Bronchial epithelial cell (primary cell): ENCODE measurements at regions not wholly inside any gene's neighbourhood (a gene's known extent, or its start where the extent isn't known, plus 50 kb on each side); places are given as distances from the start of the nearest gene placed in this dataset.
A peak's percentile ranks its signal among the peaks of the same experiment; 100 is the strongest.

ENCODE experiments used
- DNase-seq: peaks from one replicate; pipeline ENCODE4 v3.0.0-alpha.2; 2010; ENCODE audit warnings: low read depth
- FAIRE-seq: peaks from 2 replicates; lab custom pipeline; 2011; peaks lifted over from hg19 to GRCh38; lab: Jason Lieb, UNC
- H3K27me3 ChIP-seq: 2 replicates; pipeline ENCODE4 v1.5.1; 2011; ENCODE audit warnings: low read length; ENCODE audit not compliant: control insufficient read depth, insufficient read depth
- H3K36me3 ChIP-seq: 2 replicates; pipeline ENCODE4 v1.5.1; 2011; ENCODE audit warnings: low read length; ENCODE audit not compliant: control insufficient read depth, insufficient read depth
- H3K4me3 ChIP-seq: 2 replicates; pipeline ENCODE4 v1.5.1; 2011; ENCODE audit warnings: mild to moderate bottlenecking, low read depth, low read length, control low read depth
- TF ChIP-seq, protein P1 (sequence below): IDR thresholded peaks from 2 replicates; pipeline ENCODE4 v1.5.1; 2011; ENCODE audit warnings: mild to moderate bottlenecking, moderate library complexity, low read length, control low read depth, inconsistent platforms; ENCODE audit not compliant: insufficient read depth, severe bottlenecking

DNA sequence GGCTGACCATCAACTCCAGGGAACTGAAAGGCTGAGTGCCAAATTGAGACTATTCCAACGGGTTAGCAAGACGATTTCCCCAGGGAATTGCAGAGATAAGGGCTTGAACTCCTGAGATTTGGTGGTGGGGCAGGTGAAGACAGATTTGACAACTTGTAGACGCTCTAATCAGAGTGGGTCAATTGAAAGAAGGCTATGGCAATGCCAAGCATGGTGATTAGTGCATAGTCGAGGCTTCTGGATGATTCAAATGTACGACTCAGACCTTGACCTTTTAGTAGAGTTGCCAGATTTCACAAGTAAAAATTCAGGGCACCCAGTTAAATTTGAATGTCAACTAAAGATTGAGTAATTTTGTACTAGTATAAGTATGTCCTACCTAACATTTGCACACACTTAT, 302.1 kb upstream of the SPAG17 start:
- FAIRE-seq: peak; percentile 36
- TF ChIP-seq, protein P1, sequence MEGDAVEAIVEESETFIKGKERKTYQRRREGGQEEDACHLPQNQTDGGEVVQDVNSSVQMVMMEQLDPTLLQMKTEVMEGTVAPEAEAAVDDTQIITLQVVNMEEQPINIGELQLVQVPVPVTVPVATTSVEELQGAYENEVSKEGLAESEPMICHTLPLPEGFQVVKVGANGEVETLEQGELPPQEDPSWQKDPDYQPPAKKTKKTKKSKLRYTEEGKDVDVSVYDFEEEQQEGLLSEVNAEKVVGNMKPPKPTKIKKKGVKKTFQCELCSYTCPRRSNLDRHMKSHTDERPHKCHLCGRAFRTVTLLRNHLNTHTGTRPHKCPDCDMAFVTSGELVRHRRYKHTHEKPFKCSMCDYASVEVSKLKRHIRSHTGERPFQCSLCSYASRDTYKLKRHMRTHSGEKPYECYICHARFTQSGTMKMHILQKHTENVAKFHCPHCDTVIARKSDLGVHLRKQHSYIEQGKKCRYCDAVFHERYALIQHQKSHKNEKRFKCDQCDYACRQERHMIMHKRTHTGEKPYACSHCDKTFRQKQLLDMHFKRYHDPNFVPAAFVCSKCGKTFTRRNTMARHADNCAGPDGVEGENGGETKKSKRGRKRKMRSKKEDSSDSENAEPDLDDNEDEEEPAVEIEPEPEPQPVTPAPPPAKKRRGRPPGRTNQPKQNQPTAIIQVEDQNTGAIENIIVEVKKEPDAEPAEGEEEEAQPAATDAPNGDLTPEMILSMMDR: no peak
- H3K4me3 ChIP-seq: no peak overlapping the region
- H3K36me3 ChIP-seq: no peaks in the 10 kb centered on the region
- DNase-seq: peak; percentile 67
- H3K27me3 ChIP-seq: no peaks in the 10 kb centered on the region

GRCh38 chr1:118486199-118486598, 301.2 kb upstream of the SPAG17 start:
- no peak for FAIRE-seq
- TF ChIP-seq, protein P1: no peak

DNA sequence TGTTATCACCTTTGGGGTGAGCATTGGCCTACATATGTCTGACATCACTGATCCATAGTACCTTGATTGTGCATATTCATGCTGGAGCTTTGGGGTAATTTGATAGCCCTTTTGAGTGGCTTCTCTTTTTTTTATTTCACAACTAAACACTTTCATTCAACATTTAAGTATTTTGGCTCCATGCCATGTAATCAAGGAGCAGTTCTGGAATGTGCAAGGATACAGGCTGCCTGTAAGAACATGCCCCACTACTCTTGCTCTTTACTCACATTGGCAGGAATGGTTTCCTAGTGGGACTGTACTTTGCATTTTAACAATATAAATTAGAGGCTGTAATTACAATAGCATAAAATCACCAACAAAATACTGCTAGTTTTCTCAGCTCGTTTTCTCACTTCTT, 300.7 kb upstream of the SPAG17 start:
- peak; percentile 97 for DNase-seq
- H3K36me3 ChIP-seq: no peaks in the 10 kb centered on the region
- H3K27me3 ChIP-seq: no peaks in the 10 kb centered on the region
- TF ChIP-seq, protein P1: no peak
- no peak overlapping the region for H3K4me3 ChIP-seq
- FAIRE-seq: no peak

More at GRCh38 chr1:118486199-118486598, 301.2 kb upstream of the SPAG17 start:
- H3K27me3 ChIP-seq: no peaks in the 10 kb centered on the region
- H3K36me3 ChIP-seq: no peaks in the 10 kb centered on the region
- H3K4me3 ChIP-seq: no peak overlapping the region
- peak; percentile 66 for DNase-seq

DNA sequence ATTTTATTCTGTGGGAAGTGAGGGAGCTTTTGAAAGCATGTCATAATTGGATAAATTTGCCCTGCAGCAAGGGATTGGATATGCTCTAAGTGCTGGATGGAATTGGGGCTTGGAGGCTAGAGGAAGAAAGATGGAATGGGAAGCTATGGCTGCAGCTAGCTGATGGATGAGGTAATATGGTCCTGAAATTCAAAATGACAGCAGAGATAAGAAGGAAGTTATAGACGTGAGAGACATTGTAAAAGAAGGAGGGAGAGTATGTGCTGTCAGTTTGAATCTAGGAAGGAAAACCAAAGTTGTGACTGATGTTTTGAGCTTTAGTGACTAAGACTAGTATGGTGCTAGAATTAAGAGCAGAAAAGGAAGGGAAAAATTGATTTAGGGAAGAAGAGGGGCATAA, 299.9 kb upstream of the SPAG17 start:
- no peaks in the 10 kb centered on the region for H3K27me3 ChIP-seq
- DNase-seq (no peak), FAIRE-seq (no peak)
- TF ChIP-seq, protein P1: no peak
- H3K36me3 ChIP-seq: no peaks in the 10 kb centered on the region
- H3K4me3 ChIP-seq: no peak overlapping the region

GRCh38 chr1:118483245-118484006, 298.4 kb upstream of the SPAG17 start:
- H3K4me3 ChIP-seq: no peak overlapping the region
- DNase-seq (no peak), FAIRE-seq (no peak)
- H3K36me3 ChIP-seq: no peaks in the 10 kb centered on the region
- no peaks in the 10 kb centered on the region for H3K27me3 ChIP-seq
- TF ChIP-seq, protein P1: no peak

DNA sequence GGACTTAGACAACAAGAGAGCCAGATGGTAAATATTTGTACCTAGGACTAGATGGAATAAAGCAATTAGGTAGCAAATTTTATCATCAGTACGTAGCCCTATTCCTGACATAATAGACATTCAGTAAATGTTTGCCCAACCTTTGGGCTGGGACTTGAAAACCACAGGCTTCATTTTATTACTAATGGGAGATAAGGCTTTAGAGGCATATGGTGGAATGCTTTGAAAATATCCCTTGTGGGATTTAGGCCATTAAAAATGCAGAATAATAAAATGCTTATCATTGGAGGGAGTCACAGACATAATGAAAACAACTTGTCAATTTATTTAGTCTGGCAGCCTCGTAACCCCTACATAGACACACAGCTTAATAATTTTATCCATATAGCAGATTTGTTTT, 296.1 kb upstream of the SPAG17 start:
- TF ChIP-seq, protein P1: no peak
- FAIRE-seq: no peak
- Histone ChIP-seq H3K36me3 (no peaks in the 10 kb centered on the region), H3K27me3 (no peaks in the 10 kb centered on the region), H3K4me3 (no peak overlapping the region)
- no peak for DNase-seq
